NCI-H187 treated with DMSO at 0.1 percent for 48 hours (cell line): ENCODE measurements at regions not wholly inside any gene's neighbourhood (a gene's known extent, or its start where the extent isn't known, plus 50 kb on each side); places are given as distances from the start of the nearest gene placed in this dataset.
"Not testable (repeated sequence)": the region's sequence is repeated elsewhere in the genome, so short reads cannot be mapped to it uniquely, and the experiment has no call there.

Experiments used
- DNase-seq: peaks from one replicate; lab custom pipeline; 2025; lab: John Stamatoyannopoulos, UW

- DNase-seq: no peak
Measured at GRCh38 chr10:94125856-94126255, 132.1 kb downstream of the PLCE1 start.

- DNase-seq: no peak
Measured at GRCh38 chr10:94129393-94130130, 135.8 kb downstream of the PLCE1 start.

GRCh38 chr10:94131885-94132284 lies 138.2 kb downstream of the PLCE1 start:
- DNase-seq: no peak

- no peak for DNase-seq
Measured at GRCh38 chr10:94133239-94133638, 139.5 kb downstream of the PLCE1 start.

- no peak for DNase-seq
Measured at GRCh38 chr10:94137747-94138146, 144.0 kb downstream of the PLCE1 start.

GRCh38 chr10:94138391-94138790 lies 144.7 kb downstream of the PLCE1 start:
- DNase-seq: no peak

- DNase-seq: no peak
Measured at GRCh38 chr10:94143261-94143660, 149.5 kb downstream of the PLCE1 start.

- no peak for DNase-seq
Measured at GRCh38 chr10:94146313-94146712, 152.6 kb downstream of the PLCE1 start.

GRCh38 chr10:94146746-94147145 lies 153.0 kb downstream of the PLCE1 start:
- DNase-seq: no peak

GRCh38 chr10:94149702-94150101 lies 156.0 kb downstream of the PLCE1 start:
- no peak for DNase-seq

GRCh38 chr10:94150541-94151184 lies 156.9 kb downstream of the PLCE1 start:
- no peak for DNase-seq

- no peak for DNase-seq
Measured at GRCh38 chr10:94155722-94156271, 162.1 kb downstream of the PLCE1 start.

GRCh38 chr10:94156453-94156852 lies 162.7 kb downstream of the PLCE1 start:
- no peak for DNase-seq

- DNase-seq: not testable (repeated sequence)
Measured at GRCh38 chr10:94165158-94165611, 171.5 kb downstream of the PLCE1 start.

GRCh38 chr10:94172332-94172731 lies 178.6 kb downstream of the PLCE1 start:
- no peak for DNase-seq

- DNase-seq: no peak
Measured at GRCh38 chr10:94173594-94173993, 179.9 kb downstream of the PLCE1 start.

GRCh38 chr10:94174838-94175237 lies 181.1 kb downstream of the PLCE1 start:
- DNase-seq: no peak

- DNase-seq: no peak
Measured at GRCh38 chr10:94178475-94179253, 184.1 kb downstream of the NOC3L start.

- no peak for DNase-seq
Measured at GRCh38 chr10:94180576-94180975, 182.2 kb downstream of the NOC3L start.

GRCh38 chr10:94183666-94184264 lies 179.0 kb downstream of the NOC3L start:
- no peak for DNase-seq

GRCh38 chr10:94186722-94187121 lies 176.0 kb downstream of the NOC3L start:
- no peak for DNase-seq

- no peak for DNase-seq
Measured at GRCh38 chr10:94192333-94192732, 170.4 kb downstream of the NOC3L start.
